GM19372 (cell line): ENCODE measurements at regions not wholly inside any gene's neighbourhood (a gene's known extent, or its start where the extent isn't known, plus 50 kb on each side); places are given as distances from the start of the nearest gene placed in this dataset.

Experiments used
- ATAC-seq: cut with Tn5 transposase; IDR thresholded peaks from one replicate; pipeline ENCODE4 v1.9.1; 2021; ENCODE audit warnings: mild to moderate bottlenecking, low read depth, moderate library complexity; ENCODE audit not compliant: unreplicated experiment

DNA sequence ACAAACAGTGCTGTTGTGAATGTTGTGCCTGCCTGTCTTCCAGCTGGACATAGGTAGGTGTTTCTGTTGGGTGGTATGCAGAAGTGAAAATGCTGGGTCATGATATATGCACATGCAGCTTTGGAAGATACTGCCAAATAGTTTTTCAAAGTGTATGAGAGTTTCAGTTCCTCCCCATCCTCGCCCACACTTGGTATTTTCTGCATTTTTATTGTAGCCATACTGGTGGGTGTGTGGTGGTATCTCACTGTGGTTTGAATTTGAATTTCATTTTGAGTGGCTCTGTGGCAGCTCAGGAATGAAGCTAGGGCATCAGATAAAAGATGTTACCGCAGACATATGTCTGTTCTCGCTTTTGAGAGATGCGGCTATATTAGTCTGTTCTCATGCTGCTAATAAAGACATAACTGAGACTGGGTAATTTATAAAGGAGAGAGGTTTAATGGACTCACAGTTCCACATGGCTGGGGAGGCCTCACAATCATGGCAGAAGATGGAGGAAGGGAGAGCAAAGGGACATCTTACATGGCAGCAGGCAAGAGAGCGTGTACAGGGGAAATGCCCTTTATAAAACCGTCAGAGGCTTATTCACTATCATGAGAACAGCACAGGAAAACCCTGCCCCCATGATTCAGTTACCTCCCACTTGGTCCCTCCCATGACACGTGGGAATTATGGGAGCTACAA is 183.1 kb downstream of the CAND1 start:
- ATAC-seq = peak; percentile 56

DNA sequence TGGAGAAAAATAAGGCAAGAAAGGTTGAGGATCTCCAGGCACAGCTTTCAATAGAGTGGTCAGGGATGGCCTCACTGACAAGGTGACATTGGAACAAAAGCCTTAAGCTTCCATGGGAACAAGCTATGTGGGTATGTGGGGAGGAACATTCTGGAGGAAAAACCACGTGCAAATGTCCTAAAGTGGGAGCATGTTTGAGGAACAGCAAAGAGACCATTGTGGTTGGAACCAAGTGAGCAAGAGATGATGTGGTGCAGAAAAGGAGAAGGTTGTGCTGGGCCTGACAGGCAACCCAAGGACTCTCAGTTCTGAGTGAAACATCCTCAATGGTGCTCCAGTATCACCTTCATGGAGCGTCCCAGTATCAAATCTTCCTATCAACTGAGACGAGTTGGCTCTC is 184.0 kb downstream of the CAND1 start:
- no peak for ATAC-seq

DNA sequence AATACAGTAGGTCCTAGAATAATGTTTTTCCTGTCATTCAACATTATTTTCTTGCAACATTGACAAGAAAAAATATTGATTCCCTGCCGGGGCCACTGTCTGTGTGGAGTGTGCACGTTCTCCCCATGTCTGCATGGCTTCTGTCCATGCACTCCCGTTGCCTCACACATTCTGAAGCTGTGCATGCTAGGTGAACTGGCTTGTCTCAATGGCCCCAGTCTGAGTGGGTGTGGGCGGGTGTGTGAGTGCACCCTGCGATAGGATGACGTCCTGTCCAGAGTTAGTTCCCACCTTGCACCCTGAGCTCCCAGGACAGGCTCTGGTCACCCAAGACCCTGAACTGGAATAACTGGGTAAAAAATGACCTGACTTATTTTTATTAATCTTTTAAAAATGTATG is 186.1 kb downstream of the CAND1 start:
- ATAC-seq = no peak

DNA sequence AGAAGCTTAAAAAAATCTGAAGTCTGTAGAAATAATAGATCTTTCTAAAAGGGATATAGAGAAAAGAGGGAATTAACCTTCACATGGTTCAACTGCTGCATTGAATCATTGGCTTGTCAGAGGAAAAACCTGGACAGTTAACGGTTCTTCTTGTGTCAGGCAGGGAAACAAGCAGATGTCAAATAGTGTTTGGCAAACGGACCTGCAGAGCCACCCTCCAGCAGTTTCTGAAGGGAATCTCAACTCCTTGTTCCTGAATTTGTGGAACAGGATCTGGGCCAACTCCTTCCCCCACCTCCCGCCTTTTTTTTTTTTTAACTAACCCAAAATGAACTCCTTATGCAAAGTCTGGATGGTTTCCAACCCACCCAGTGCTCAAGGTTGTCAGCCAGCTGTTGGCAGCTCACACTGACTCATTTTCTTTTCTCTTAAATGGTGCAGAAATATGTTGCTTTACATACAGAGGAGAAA is 187.3 kb downstream of the CAND1 start:
- ATAC-seq = no peak

DNA sequence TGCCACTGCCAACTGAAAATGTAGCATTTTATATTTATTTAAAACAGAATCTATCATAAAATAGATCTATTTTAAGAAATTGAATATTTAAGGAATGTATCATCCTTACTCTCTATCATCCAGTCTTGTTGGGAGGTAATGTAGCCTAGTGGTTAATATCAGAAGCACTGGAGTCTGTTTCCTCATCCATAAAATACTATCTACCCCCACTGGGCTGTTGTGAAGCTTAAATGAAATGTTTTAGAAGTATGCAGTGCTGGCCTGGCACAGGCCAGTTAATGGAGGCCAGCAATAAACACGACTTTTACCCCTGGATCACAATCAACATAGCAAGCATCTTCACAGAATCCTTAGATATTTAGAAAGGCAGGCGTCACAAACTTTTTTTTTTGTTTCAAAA is 188.0 kb downstream of the CAND1 start:
- no peak for ATAC-seq

DNA sequence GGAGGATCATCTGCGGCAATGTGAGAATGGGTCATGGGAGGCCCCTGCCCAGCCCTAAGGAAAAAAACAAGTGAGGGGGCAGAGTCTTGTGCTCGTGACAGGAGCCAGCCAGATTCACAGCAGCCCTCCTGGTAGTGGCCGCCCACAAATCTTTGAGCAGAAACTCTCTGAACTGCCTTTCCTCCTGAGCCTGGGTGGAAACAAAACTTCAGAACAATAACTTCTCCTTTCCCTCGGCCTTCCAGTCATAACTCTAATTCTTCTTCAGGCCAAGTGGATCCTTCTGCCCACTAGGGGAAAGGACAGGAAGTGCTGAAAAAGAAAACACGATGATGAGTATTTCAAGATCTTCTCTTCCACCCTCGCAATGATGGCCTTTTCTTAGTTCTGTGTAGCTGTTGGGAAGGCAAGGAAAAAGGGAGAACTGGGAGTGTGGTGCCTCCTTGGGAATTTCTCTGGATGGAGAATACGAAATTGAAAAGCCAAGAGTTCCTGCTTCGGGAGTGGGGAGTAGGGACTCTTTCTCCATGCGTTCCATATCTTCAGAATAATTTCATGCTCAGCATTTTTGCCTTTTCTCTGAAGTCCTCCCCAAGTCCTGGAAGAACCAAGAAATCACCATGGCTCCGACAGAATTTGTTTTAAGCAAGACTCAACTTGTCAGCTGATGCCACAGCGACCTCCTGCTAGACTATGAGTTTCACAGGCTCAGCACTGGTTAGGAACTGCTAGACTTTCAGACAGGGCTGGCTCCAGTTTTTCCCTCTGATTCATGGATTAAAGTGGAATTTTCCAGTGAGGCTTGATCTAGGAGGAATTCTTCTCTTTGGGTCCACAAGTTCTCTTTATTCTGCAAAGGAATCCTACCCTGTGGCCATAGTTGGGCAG is 188.9 kb downstream of the CAND1 start:
- no peak for ATAC-seq

DNA sequence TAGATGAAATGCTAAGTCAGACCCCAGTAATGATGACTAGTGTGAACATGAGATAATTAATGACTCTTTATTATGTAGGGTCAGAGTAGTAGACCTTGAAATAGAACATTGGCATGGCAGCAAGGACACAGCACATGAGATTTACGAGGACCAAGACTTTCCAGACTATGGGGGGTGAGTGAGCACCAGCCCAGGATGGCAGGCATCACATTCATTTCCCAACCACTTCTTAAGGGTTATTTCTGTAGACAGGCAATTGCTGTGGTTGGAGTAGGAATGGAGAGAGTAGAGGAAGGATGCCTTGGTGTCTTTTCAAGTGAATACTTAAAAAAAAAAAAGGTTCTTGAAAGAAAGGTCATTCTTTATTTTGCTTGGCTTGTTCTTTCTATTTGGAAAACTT is 189.4 kb upstream of the DYRK2 start:
- no peak for ATAC-seq

DNA sequence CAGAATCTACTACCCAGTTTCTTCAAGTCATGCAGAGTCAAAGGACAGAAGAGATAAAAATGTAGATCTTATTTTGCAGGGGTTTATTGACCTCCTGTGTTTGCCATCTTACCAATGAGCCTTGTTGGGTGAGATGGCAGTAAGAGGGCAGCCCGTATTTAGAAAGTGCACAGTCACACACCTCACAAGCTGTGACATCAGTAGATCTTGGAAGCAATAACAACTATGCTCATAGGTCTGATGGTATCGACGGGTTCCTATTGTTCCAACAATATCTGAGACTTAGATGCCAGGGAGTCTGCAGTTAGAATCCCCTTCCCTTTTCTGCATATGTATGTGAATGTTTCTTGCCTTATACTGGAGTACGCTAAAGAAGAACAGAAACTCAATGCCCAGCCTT is 189.0 kb upstream of the DYRK2 start:
- no peak for ATAC-seq

DNA sequence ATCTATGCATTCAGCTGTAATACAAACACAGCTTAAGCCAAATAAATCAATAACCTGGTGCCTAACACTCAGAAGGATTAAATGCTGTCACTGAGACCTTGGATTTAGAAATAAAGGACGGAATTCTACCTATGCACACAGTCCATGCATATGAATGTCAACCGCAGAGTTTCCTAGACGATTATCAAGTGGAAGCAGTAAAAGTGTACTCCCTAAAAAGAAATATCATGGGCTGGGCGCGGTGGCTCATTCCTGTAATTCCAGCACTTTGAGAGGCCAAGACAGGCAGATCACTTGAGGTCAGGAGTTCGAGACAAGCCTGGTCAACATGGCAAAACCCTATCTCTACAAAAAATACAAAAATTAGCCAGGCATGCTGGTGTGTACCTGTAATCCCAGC is 188.2 kb upstream of the DYRK2 start:
- no peak for ATAC-seq

DNA sequence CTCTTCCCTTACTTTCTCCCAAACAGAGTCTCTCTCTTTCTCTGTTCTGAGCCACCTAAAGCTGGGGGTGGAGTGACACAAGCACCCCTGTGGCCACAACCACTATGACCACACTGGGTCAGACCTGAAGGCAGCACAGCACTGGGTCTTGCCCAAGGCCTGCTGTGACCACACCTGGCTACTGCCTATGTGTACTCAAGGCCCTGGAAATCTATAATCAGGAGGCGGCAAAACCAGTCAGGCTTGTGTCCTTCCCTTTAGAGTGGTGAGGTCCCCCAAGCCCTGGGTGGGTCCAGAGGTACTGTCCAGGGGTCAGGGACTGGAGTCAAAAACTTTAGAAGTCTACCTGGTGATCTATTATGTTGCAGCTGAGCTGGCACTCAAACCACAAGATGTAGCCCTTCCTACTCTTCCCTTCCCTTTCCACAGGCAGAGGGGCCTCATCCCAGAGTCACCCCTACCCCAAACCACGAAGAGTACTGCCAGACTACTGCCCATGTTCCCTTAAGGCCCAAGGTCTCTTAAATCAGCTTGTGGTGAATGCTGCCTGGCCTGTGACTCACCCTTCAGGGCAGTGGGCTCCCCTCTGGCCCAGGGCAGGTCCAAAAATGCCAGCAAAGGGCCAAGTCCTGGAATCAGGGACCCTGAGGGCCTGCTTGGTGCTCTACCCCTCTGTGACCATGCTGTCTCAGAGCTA is 179.8 kb upstream of the DYRK2 start:
- no peak for ATAC-seq

DNA sequence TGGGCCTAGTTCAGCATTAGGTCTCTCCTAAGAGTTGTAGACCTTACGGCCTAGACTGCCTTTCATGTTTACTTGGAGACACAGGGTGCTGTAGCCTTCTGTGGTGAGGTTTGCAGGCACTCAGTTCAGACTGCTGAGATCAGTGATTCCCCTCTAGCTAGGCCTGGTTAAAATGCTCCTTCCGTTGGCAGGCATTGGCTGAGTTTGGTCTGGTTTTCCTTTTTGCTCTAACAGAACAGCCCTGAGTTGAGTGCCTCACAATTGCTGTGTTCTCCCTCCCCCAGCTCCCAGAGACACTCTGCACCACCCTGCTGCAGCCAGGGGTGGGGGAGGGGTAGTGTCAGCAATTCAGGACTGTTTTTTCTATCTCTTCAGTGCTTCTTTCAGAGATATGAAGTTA is 178.9 kb upstream of the DYRK2 start:
- no peak for ATAC-seq

DNA sequence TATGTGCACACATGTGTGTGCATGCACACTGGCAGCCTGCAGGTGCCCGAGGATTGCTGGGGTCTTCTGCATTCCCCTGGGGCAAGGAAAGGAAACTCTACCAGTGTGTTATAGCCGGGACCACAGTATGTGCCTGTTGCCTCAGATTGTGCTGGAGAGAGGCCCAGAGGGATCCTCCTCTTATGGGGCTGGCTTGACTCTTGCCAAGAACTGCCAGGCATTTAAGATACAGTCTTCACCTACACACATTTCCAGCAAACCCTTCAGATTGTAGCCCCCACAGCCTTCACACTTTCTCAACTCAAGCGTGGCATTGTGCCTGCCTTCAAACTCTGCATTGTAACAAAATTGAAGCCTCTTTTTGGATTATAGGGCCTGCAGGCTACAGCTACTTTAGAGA is 176.7 kb upstream of the DYRK2 start:
- ATAC-seq = no peak

DNA sequence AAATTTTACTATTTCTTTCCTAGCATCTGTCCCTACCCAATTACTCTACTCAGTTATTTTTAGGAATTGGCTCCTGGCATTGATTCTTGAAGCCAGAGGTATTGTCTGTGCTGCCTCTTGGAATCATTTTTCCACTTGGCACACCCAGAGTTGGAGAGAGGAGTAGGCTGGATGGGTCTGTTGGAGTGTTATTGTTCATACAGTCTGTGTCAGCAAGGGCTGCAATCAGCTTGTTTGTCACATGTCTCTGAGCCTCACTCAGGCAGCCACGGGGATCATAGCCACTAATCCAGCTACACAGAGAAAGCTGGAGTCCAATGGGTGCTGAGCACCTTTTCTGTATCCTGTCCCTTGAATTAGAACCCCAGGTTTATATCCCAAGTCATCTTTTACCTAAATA is 176.0 kb upstream of the DYRK2 start:
- ATAC-seq = no peak

DNA sequence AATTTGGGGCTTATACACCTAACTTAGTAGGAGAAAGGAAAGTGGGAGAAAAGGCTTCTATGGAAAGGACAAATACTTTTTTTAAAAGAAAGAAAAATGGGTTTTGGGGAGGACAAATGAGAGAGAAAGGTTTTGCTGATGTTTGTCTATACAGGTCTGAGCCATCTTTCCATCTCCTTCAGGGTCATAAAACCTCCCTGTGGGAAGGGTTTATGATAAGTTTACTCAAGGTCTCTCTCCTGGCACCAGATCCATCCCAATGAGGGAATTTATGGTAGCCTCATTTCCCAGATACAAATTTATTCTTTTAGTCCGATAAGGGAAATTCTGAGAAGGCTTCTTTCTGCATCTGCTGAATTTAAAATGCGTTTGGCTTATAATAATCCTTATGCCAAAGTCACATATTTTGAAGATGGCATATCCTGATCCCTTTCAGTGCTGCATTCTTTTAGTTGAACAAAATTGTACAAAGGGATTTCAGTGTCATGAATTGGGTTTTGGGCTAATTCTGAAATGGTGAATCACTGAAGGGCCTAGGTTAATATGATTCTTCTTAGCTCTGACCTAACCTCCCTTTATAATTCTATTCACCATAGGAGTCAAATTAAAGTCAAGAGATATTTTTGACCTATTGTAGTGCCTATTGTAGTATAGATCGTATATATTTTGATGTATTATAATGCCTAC is 173.5 kb upstream of the DYRK2 start:
- ATAC-seq = no peak

DNA sequence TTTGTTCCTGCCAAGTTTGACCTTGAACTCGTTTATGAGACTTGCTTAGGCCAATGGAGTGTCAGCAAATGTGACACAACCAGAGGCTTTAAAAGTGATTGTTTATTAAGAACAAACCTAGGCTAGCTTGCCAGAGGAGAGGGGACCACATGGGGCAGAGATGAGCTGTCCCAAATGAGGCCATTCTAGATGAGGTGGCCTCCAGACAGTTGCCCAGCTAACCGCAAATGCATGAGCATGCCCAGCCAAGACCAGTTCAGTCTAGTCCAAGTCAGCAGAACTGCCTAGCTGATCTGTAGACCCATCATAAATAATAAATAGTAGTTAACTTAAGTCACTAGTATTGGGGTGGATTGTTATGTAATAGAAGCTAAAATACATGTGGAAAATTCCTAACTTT is 172.8 kb upstream of the DYRK2 start:
- no peak for ATAC-seq

DNA sequence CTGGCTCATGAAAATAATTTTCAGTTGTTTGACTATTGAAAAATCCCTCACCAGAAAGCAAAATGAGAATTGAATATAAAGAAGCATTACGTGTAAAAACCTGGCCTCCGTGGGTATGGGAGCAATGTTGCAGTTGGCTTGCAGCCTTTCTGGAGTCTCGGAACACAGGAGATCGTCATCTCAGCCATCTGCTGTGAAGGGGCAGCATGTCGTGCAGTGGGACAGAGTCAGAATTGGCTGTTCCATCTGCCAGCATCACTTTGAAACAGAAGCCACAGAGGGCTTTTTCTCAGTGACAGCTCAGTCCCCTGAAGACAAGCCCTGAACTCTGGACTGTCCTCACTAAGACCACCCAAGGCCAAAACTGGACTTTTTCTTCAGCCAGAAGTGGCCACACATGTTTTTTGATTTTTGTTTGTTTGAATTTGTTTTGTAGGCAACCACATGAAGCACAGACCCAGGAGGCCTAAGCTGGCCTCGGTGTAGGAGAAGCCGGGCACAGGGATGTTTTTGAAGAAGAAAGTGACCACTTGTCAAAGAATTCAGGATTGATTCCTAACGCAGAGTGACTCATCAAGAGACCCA is 170.8 kb upstream of the DYRK2 start:
- no peak for ATAC-seq

DNA sequence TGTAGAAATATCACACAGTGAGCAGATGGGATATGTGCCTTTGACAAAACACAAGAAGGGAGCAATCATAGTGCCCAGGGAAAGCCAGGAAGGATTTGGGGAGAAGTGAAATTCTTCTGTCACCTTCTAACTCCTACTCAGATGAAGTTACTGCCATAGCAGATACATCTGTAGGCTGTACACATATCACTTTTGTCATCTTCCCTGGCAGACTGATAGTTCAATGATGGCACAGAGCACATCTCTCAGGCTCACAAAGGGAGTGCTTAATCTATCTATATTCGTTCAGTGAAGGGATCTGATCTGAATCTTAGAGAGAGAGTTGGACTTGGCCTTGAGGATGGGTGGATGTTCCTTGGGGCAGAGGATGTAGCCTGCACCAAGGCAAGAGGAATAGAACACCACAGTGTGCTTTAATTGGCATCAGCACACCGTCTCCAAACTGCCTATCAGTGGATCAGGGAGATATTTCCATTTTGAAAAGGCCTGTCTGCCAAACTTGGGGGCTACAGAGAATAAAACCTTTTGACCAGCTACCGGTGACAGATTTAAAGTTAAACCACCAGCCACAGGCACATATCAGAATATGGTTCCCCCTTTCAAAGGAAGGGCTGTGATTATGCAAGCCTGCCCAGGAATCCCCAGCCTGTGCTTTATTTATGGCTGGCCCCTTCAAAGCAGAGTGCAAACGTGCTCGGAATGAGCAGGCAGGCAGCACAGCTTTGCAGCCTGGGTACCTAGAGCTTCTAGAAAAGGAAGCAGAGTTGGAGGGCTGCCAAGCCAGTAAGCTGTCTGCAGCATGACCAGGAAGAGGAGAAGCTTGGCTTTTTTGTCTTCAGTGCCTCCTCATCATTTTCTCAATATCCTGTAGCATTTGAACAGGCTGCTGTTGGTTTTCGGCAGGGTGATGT is 165.5 kb upstream of the DYRK2 start:
- no peak for ATAC-seq

DNA sequence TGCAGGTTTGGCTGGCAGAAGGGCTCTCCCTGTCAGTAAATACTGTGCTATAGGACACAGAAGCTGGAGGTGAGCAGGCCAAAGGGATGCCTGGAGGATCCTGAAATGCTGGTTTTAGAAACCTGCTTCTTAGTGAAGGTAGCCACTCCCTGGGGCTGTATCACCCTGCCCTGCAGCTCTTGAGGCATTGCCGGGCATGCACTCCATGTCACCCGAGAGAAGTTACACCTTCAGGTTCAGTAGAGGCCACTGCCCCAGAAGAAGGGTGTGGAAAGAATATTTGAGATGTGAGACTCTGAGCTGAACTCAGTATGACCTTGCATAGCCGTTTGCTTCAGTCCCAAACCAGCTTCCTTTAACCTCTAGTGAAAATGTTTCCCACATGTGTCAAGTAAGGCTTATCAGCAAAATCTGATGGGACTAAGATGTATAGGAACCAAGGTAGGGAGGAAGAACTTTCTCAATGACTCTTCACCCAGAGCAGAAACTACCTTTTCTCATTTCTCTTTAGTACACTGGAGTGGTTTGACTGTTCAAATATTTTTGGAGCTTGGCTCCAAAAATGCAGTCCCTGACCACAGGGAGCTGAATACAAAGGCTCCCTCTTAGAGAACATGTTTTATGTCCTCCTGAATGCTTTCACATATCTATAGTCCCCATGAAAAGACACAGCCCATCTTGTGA is 164.5 kb upstream of the DYRK2 start:
- no peak for ATAC-seq
